ENCODE measurements at regions not wholly inside any gene's neighbourhood (a gene's known extent, or its start where the extent isn't known, plus 50 kb on each side); places are given as distances from the start of the nearest gene placed in this dataset.

DNA sequence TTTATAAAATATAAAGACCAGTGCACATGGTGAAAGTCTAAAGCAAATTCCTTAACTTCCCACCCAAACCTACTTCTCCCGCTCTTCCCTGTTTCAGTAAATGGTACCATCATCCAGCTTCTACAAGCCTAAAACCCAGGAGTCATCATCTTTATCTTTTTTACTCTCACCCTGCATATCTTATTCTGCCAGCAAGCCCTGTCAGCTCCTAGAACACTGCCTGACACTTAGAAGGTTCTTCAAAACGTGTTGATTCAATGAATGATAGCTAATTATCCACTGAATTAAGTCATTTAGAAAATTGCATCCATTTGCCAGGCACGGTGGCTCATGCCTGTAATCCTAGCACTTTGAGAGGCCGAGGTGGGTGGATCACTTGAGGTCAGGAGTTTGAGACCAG lies 185.7 kb downstream of the TFAP2B start (continued):
- no peak for TF ChIP-seq JUNB (IDR thresholded peaks at IDR 0.05; ENCODE audit: unreplicated experiment)
- TF ChIP-seq POLR2AphosphoS5 (IDR thresholded peaks at IDR 0.05; ENCODE audit: low read depth), result no peak
- TF ChIP-seq CREB1 (CRISPR knock-in tag; IDR thresholded peaks at IDR 0.05; ENCODE audit: low read depth), result no peak
- no peak for TF ChIP-seq ZNF114 (CRISPR knock-in tag; IDR thresholded peaks at IDR 0.05)

DNA sequence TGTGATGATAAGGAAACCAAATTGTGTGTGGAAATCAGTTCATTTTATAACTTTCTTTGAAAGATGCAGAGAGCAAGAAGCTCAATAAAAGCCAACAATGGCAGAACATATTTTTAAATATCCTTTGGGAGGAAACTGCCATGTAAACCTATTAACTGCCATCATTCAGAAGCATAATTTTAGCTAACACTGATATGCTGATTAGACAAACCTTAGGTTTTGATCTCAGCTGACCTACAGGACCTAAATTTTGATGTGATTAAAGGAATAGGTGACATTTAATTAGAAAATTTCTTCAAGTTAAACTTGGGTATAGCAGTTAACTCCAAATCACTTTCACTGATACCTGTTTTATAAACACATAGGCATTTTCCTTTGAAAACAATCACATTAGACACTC lies 187.1 kb downstream of the TFAP2B start:
- no peaks in the 10 kb centered on the region for H3K27me3 ChIP-seq (ENCODE audit: insufficient read depth)
- no peaks in the 10 kb centered on the region for H3K9me3 Mint-ChIP-seq
- TF ChIP-seq ZNF114 (CRISPR knock-in tag; IDR thresholded peaks at IDR 0.05), result no peak
- TF ChIP-seq STAT1 (IDR thresholded peaks at IDR 0.05; ENCODE audit: unreplicated experiment), result no peak
- TF ChIP-seq CREB1 (CRISPR knock-in tag; IDR thresholded peaks at IDR 0.05; ENCODE audit: low read depth), result no peak
- TF ChIP-seq, protein P1, sequence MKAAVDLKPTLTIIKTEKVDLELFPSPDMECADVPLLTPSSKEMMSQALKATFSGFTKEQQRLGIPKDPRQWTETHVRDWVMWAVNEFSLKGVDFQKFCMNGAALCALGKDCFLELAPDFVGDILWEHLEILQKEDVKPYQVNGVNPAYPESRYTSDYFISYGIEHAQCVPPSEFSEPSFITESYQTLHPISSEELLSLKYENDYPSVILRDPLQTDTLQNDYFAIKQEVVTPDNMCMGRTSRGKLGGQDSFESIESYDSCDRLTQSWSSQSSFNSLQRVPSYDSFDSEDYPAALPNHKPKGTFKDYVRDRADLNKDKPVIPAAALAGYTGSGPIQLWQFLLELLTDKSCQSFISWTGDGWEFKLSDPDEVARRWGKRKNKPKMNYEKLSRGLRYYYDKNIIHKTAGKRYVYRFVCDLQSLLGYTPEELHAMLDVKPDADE (IDR thresholded peaks at IDR 0.05), result no peak
- TF ChIP-seq, protein P2, sequence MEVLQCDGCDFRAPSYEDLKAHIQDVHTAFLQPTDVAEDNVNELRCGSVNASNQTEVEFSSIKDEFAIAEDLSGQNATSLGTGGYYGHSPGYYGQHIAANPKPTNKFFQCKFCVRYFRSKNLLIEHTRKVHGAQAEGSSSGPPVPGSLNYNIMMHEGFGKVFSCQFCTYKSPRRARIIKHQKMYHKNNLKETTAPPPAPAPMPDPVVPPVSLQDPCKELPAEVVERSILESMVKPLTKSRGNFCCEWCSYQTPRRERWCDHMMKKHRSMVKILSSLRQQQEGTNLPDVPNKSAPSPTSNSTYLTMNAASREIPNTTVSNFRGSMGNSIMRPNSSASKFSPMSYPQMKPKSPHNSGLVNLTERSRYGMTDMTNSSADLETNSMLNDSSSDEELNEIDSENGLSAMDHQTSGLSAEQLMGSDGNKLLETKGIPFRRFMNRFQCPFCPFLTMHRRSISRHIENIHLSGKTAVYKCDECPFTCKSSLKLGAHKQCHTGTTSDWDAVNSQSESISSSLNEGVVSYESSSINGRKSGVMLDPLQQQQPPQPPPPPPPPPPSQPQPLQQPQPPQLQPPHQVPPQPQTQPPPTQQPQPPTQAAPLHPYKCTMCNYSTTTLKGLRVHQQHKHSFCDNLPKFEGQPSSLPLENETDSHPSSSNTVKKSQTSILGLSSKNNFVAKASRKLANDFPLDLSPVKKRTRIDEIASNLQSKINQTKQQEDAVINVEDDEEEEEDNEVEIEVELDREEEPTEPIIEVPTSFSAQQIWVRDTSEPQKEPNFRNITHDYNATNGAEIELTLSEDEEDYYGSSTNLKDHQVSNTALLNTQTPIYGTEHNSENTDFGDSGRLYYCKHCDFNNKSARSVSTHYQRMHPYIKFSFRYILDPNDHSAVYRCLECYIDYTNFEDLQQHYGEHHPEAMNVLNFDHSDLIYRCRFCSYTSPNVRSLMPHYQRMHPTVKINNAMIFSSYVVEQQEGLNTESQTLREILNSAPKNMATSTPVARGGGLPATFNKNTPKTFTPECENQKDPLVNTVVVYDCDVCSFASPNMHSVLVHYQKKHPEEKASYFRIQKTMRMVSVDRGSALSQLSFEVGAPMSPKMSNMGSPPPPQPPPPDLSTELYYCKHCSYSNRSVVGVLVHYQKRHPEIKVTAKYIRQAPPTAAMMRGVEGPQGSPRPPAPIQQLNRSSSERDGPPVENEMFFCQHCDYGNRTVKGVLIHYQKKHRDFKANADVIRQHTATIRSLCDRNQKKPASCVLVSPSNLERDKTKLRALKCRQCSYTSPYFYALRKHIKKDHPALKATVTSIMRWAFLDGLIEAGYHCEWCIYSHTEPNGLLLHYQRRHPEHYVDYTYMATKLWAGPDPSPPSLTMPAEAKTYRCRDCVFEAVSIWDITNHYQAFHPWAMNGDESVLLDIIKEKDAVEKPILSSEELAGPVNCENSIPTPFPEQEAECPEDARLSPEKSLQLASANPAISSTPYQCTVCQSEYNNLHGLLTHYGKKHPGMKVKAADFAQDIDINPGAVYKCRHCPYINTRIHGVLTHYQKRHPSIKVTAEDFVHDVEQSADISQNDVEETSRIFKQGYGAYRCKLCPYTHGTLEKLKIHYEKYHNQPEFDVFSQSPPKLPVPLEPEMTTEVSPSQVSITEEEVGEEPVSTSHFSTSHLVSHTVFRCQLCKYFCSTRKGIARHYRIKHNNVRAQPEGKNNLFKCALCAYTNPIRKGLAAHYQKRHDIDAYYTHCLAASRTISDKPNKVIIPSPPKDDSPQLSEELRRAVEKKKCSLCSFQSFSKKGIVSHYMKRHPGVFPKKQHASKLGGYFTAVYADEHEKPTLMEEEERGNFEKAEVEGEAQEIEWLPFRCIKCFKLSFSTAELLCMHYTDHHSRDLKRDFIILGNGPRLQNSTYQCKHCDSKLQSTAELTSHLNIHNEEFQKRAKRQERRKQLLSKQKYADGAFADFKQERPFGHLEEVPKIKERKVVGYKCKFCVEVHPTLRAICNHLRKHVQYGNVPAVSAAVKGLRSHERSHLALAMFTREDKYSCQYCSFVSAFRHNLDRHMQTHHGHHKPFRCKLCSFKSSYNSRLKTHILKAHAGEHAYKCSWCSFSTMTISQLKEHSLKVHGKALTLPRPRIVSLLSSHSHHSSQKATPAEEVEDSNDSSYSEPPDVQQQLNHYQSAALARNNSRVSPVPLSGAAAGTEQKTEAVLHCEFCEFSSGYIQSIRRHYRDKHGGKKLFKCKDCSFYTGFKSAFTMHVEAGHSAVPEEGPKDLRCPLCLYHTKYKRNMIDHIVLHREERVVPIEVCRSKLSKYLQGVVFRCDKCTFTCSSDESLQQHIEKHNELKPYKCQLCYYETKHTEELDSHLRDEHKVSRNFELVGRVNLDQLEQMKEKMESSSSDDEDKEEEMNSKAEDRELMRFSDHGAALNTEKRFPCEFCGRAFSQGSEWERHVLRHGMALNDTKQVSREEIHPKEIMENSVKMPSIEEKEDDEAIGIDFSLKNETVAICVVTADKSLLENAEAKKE (CRISPR knock-in tag; IDR thresholded peaks at IDR 0.05), result no peak
- TF ChIP-seq, protein P3, sequence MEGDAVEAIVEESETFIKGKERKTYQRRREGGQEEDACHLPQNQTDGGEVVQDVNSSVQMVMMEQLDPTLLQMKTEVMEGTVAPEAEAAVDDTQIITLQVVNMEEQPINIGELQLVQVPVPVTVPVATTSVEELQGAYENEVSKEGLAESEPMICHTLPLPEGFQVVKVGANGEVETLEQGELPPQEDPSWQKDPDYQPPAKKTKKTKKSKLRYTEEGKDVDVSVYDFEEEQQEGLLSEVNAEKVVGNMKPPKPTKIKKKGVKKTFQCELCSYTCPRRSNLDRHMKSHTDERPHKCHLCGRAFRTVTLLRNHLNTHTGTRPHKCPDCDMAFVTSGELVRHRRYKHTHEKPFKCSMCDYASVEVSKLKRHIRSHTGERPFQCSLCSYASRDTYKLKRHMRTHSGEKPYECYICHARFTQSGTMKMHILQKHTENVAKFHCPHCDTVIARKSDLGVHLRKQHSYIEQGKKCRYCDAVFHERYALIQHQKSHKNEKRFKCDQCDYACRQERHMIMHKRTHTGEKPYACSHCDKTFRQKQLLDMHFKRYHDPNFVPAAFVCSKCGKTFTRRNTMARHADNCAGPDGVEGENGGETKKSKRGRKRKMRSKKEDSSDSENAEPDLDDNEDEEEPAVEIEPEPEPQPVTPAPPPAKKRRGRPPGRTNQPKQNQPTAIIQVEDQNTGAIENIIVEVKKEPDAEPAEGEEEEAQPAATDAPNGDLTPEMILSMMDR (conservative IDR thresholded peaks at IDR 0.05; ENCODE audit: low read depth in 2 of 2), result no peak
- no peak for TF ChIP-seq ZNF331 (CRISPR knock-in tag; IDR thresholded peaks at IDR 0.05; ENCODE audit: low read depth)
- no peak for TF ChIP-seq JUNB (IDR thresholded peaks at IDR 0.05; ENCODE audit: unreplicated experiment)
- no peaks in the 10 kb centered on the region for H3K36me3 Mint-ChIP-seq (ENCODE audit: low read depth)
- no peak overlapping the region for H2AFZ ChIP-seq
- no peak overlapping the region for H3K27ac Mint-ChIP-seq
- no peaks in the 10 kb centered on the region for H3K79me2 ChIP-seq (replicated peaks; ENCODE audit: insufficient read depth)
- H3K4me2 ChIP-seq, result no peak overlapping the region
- no peak overlapping the region for H3K27ac ChIP-seq (ENCODE audit: low read depth)
- H3K4me1 ChIP-seq (ENCODE audit: insufficient read depth), result no peaks in the 10 kb centered on the region
- H3K36me3 ChIP-seq (ENCODE audit: insufficient read depth), result no peaks in the 10 kb centered on the region
- no peak overlapping the region for H3K4me3 ChIP-seq
- peaks cover 2% of the 10 kb centered on the region for H3K27me3 Mint-ChIP-seq (ENCODE audit: insufficient read depth, low read depth, poor library complexity)
- no peak for DNase-seq (ENCODE audit: low spot score)
- no peaks in the 10 kb centered on the region for H3K9me2 ChIP-seq (ENCODE audit: insufficient read depth)
- no peaks in the 10 kb centered on the region for H3K4me1 Mint-ChIP-seq
- no peak for ATAC-seq
- H4K20me1 ChIP-seq (replicated peaks; ENCODE audit: insufficient read depth), result no peaks in the 10 kb centered on the region
- no peak overlapping the region for H3K4me3 Mint-ChIP-seq
- no peaks in the 10 kb centered on the region for H3F3A ChIP-seq (replicated peaks; ENCODE audit: low read depth)
